ENCODE measurements at regions not wholly inside any gene's neighbourhood (a gene's known extent, or its start where the extent isn't known, plus 50 kb on each side); places are given as distances from the start of the nearest gene placed in this dataset.

GRCh38 chr3:4234889-4235288, 68.3 kb upstream of the SETMAR start:
- H3K27me3 Mint-ChIP-seq (ENCODE audit: low read depth, unreplicated experiment) = no peaks in the 10 kb centered on the region
- H3K9me3 ChIP-seq (ENCODE audit: insufficient read depth, low read depth, low read length) = no peaks in the 10 kb centered on the region
- no peak overlapping the region for H3K4me3 Mint-ChIP-seq (ENCODE audit: unreplicated experiment)
- no peaks in the 10 kb centered on the region for H3K36me3 Mint-ChIP-seq (ENCODE audit: low read depth, unreplicated experiment)
- H3K9ac ChIP-seq (ENCODE audit: low read length) = no peak overlapping the region
- no peaks in the 10 kb centered on the region for H3K79me2 ChIP-seq (ENCODE audit: insufficient read depth, low read length)
- FAIRE-seq = no peak
- H3K4me1 ChIP-seq (ENCODE audit: insufficient read depth, low read length) = no peaks in the 10 kb centered on the region
- no peaks in the 10 kb centered on the region for H4K20me1 ChIP-seq (ENCODE audit: insufficient read depth, low read length)
- no peaks in the 10 kb centered on the region for H3K27me3 ChIP-seq (ENCODE audit: insufficient read depth, low read length)
- no peak overlapping the region for H3K4me2 ChIP-seq (ENCODE audit: low read length)
- no peaks in the 10 kb centered on the region for H3K36me3 ChIP-seq (ENCODE audit: insufficient read depth, low read length)
- H3K4me1 Mint-ChIP-seq (ENCODE audit: low read depth, unreplicated experiment) = no peaks in the 10 kb centered on the region
- H3K9me3 Mint-ChIP-seq (ENCODE audit: unreplicated experiment) = no peaks in the 10 kb centered on the region
- H3K27ac Mint-ChIP-seq (ENCODE audit: unreplicated experiment) = no peak overlapping the region
- no peak overlapping the region for H3K27ac ChIP-seq (ENCODE audit: low read depth, low read length)
- H2AFZ ChIP-seq (ENCODE audit: low read depth, low read length) = no peak overlapping the region
- TF ChIP-seq CTCF (IDR thresholded peaks at IDR 0.05; ENCODE audit: insufficient read depth, low read depth, low read length) (no peak), EZH2 (IDR thresholded peaks at IDR 0.05; ENCODE audit: insufficient read depth, low read length) (no peak)
- no peak for DNase-seq (ENCODE audit: low read depth)
- H3K4me3 ChIP-seq (ENCODE audit: insufficient read depth, low read depth, low read length) = no peak overlapping the region

GRCh38 chr3:4235690-4236089, 67.5 kb upstream of the SETMAR start:
- H3K9me3 ChIP-seq (ENCODE audit: insufficient read depth, low read depth, low read length) = no peaks in the 10 kb centered on the region
- H3K4me3 ChIP-seq (ENCODE audit: insufficient read depth, low read depth, low read length) = no peak overlapping the region
- H4K20me1 ChIP-seq (ENCODE audit: insufficient read depth, low read length) = no peaks in the 10 kb centered on the region
- H3K4me2 ChIP-seq (ENCODE audit: low read length) = no peak overlapping the region
- no peak overlapping the region for H3K4me3 Mint-ChIP-seq (ENCODE audit: unreplicated experiment)
- no peaks in the 10 kb centered on the region for H3K4me1 Mint-ChIP-seq (ENCODE audit: low read depth, unreplicated experiment)
- DNase-seq (ENCODE audit: low read depth) (no peak), FAIRE-seq (no peak)
- TF ChIP-seq EZH2 (IDR thresholded peaks at IDR 0.05; ENCODE audit: insufficient read depth, low read length) (no peak), CTCF (IDR thresholded peaks at IDR 0.05; ENCODE audit: insufficient read depth, low read depth, low read length) (no peak)
- H2AFZ ChIP-seq (ENCODE audit: low read depth, low read length) = no peak overlapping the region
- H3K9me3 Mint-ChIP-seq (ENCODE audit: unreplicated experiment) = no peaks in the 10 kb centered on the region
- no peaks in the 10 kb centered on the region for H3K27me3 Mint-ChIP-seq (ENCODE audit: low read depth, unreplicated experiment)
- H3K27ac Mint-ChIP-seq (ENCODE audit: unreplicated experiment) = no peak overlapping the region
- H3K9ac ChIP-seq (ENCODE audit: low read length) = no peak overlapping the region
- H3K4me1 ChIP-seq (ENCODE audit: insufficient read depth, low read length) = no peaks in the 10 kb centered on the region
- no peak overlapping the region for H3K27ac ChIP-seq (ENCODE audit: low read depth, low read length)
- H3K36me3 ChIP-seq (ENCODE audit: insufficient read depth, low read length) = no peaks in the 10 kb centered on the region
- no peaks in the 10 kb centered on the region for H3K27me3 ChIP-seq (ENCODE audit: insufficient read depth, low read length)
- H3K79me2 ChIP-seq (ENCODE audit: insufficient read depth, low read length) = no peaks in the 10 kb centered on the region
- H3K36me3 Mint-ChIP-seq (ENCODE audit: low read depth, unreplicated experiment) = no peaks in the 10 kb centered on the region

GRCh38 chr3:4241595-4242170, 61.5 kb upstream of the SETMAR start:
- DNase-seq (ENCODE audit: low read depth) = no peak
- Mint-ChIP-seq H3K36me3 (ENCODE audit: low read depth, unreplicated experiment) (no peaks in the 10 kb centered on the region), H3K27me3 (ENCODE audit: low read depth, unreplicated experiment) (no peaks in the 10 kb centered on the region), H3K4me1 (ENCODE audit: low read depth, unreplicated experiment) (no peaks in the 10 kb centered on the region), H3K4me3 (ENCODE audit: unreplicated experiment) (no peak overlapping the region), H3K27ac (ENCODE audit: unreplicated experiment) (no peak overlapping the region), H3K9me3 (ENCODE audit: unreplicated experiment) (peaks cover 2% of the 10 kb centered on the region)
- Histone ChIP-seq H3K27me3 (ENCODE audit: insufficient read depth, low read length) (no peaks in the 10 kb centered on the region), H3K4me2 (ENCODE audit: low read length) (no peak overlapping the region), H3K36me3 (ENCODE audit: insufficient read depth, low read length) (no peaks in the 10 kb centered on the region), H3K9me3 (ENCODE audit: insufficient read depth, low read depth, low read length) (no peaks in the 10 kb centered on the region), H3K79me2 (ENCODE audit: insufficient read depth, low read length) (no peaks in the 10 kb centered on the region), H2AFZ (ENCODE audit: low read depth, low read length) (no peak overlapping the region), H3K9ac (ENCODE audit: low read length) (no peak overlapping the region), H3K27ac (ENCODE audit: low read depth, low read length) (no peak overlapping the region), H3K4me3 (ENCODE audit: insufficient read depth, low read depth, low read length) (no peak overlapping the region), H4K20me1 (ENCODE audit: insufficient read depth, low read length) (no peaks in the 10 kb centered on the region), H3K4me1 (ENCODE audit: insufficient read depth, low read length) (no peaks in the 10 kb centered on the region)
- no peak for TF ChIP-seq EZH2 (IDR thresholded peaks at IDR 0.05; ENCODE audit: insufficient read depth, low read length)
- no peak for TF ChIP-seq CTCF (IDR thresholded peaks at IDR 0.05; ENCODE audit: insufficient read depth, low read depth, low read length)
- FAIRE-seq = no peak

Data from astrocyte (in vitro differentiated cells and primary cell).